GM12878 (cell line): ENCODE measurements at regions not wholly inside any gene's neighbourhood (a gene's known extent, or its start where the extent isn't known, plus 50 kb on each side); places are given as distances from the start of the nearest gene placed in this dataset.

Experiments used
- ATAC-seq: fragments of 200-7000 bp; cut with Tn5 transposase; 3 replicates; pipeline ENCODE4 v1.9.1; 2020; ENCODE audit warnings: mild to moderate bottlenecking, moderate library complexity
- BruUV-seq: library from RNA; stranded (reverse); fragments of 400-500 nt; replicated peaks from 2 replicates; lab custom pipeline; 2021; lab: Mats Ljungman, UMichigan
- CTCF ChIA-PET: fragments of 300-600 bp; sonication (Branson Sonifier 250); formaldehyde crosslinking; extraction: SDS; loops from one replicate; lab custom pipeline; 2021; ENCODE audit warnings: inconsistent platforms; lab: Yijun Ruan, JAX
- POLR2A ChIA-PET: fragments of 350-600 bp; formaldehyde crosslinking; extraction: SDS; loops from one replicate; lab custom pipeline; 2021; ENCODE audit warnings: inconsistent platforms; lab: Charles Lee
- RAD21 ChIA-PET: fragments of 300-600 bp; sonication (Branson Sonifier 250); formaldehyde crosslinking; loops from one replicate; lab custom pipeline; 2023; ENCODE audit warnings: antibody characterized with exemption; ENCODE audit not compliant: unreplicated experiment; lab: Charles Lee
- SMC1A ChIA-PET: fragments of 300-600 bp; sonication (Branson Sonifier 250); formaldehyde crosslinking; loops from one replicate; lab custom pipeline; 2023; ENCODE audit not compliant: unreplicated experiment, uncharacterized antibody; lab: Charles Lee
- DNase-seq: peaks from one replicate; pipeline ENCODE4 v3.0.0-alpha.2; 2011; ENCODE audit warnings: low read depth, low spot score
- FAIRE-seq: peaks from 3 replicates; lab custom pipeline; 2011; peaks lifted over from hg19 to GRCh38; lab: Jason Lieb, UNC
- H2AFZ ChIP-seq: 2 replicates; pipeline ENCODE4 v1.6.0; 2011; ENCODE audit warnings: low read depth, low read length, control low read depth; ENCODE audit not compliant: control insufficient read depth
- H3K27ac ChIP-seq: 2 replicates; pipeline ENCODE4 v1.5.1; 2011; ENCODE audit warnings: control low read depth; ENCODE audit not compliant: control insufficient read depth, insufficient read depth
- H3K27me3 ChIP-seq, 2 experiments: replicated peaks in 1 of 2; 2 replicates each; pipeline versions ENCODE4 v1.6.0 to v1.6.1; 2011; ENCODE audit warnings: low read length in 1 of 2; ENCODE audit not compliant: control insufficient read depth in 2 of 2, insufficient read depth in 2 of 2
- H3K36me3 ChIP-seq, 2 experiments: 2 replicates each; pipeline ENCODE4 v1.5.1; 2011; ENCODE audit warnings: low read length in 1 of 2; ENCODE audit not compliant: control insufficient read depth in 2 of 2, insufficient read depth in 2 of 2
- H3K4me1 ChIP-seq: 2 replicates; pipeline ENCODE4 v1.6.1; 2011; ENCODE audit warnings: mild to moderate bottlenecking, low read length, moderate library complexity, mixed read lengths; ENCODE audit not compliant: control insufficient read depth, insufficient read depth
- H3K4me2 ChIP-seq: 2 replicates; pipeline ENCODE4 v1.6.0; 2011; ENCODE audit warnings: control low read depth; ENCODE audit not compliant: control insufficient read depth, insufficient read depth
- H3K4me3 ChIP-seq: fragments of 200-600 bp; sonication (generic); 2 replicates; pipeline ENCODE4 v1.5.1; 2016
- H3K79me2 ChIP-seq: 2 replicates; pipeline ENCODE4 v1.6.0; 2011; ENCODE audit warnings: low read length; ENCODE audit not compliant: control insufficient read depth, insufficient read depth
- H3K9ac ChIP-seq: 2 replicates; pipeline ENCODE4 v1.8.0; 2011; ENCODE audit warnings: low read length, control low read depth, mixed read lengths; ENCODE audit not compliant: control insufficient read depth, insufficient read depth
- H3K9me3 ChIP-seq: replicated peaks from 3 replicates; pipeline ENCODE4 v1.5.1; 2011; ENCODE audit warnings: mild to moderate bottlenecking, low read length; ENCODE audit not compliant: control insufficient read depth, insufficient read depth
- H4K20me1 ChIP-seq: 2 replicates; pipeline ENCODE4 v1.6.0; 2011; ENCODE audit not compliant: control insufficient read depth, insufficient read depth
- CBX3 ChIP-seq: fragments of 200-600 bp; sonication (generic); IDR thresholded peaks from 2 replicates; pipeline ENCODE4 v1.6.1; 2016; ENCODE audit warnings: low read depth, borderline replicate concordance
- DPF2 ChIP-seq: fragments of 450-650 bp; IDR thresholded peaks from 2 replicates; pipeline ENCODE4 v1.6.1; 2017; ENCODE audit warnings: mild to moderate bottlenecking
- EGR1 ChIP-seq, 2 experiments: IDR thresholded peaks; 1 replicate in 1 of 2; 2 replicates in 1 of 2; pipeline ENCODE4 v1.6.1; 2011 to 2012; ENCODE audit warnings: low read depth in 2 of 2, low read length in 2 of 2, borderline replicate concordance in 1 of 2, mild to moderate bottlenecking in 1 of 2, moderate library complexity in 1 of 2
- EP300 ChIP-seq, 2 experiments: fragments of 150-350 bp in 1 of 2; IDR thresholded peaks; 2 replicates each; pipeline ENCODE4 v1.6.1; 2011 to 2012; ENCODE audit warnings: low read depth in 2 of 2, low read length in 2 of 2, borderline replicate concordance in 1 of 2, improper control_type of control experiment in 1 of 2, inconsistent platforms in 1 of 2; ENCODE audit not compliant: control insufficient read depth in 1 of 2
- FOXK2 ChIP-seq: fragments of 450-650 bp; IDR thresholded peaks from 2 replicates; pipeline ENCODE4 v1.6.1; 2017; ENCODE audit warnings: mild to moderate bottlenecking, moderate library complexity
- GATAD2B ChIP-seq: fragments of 450-650 bp; conservative IDR thresholded peaks from 2 replicates; pipeline ENCODE4 v1.6.1; 2017; ENCODE audit warnings: low read depth, mild to moderate bottlenecking, moderate library complexity
- HCFC1 ChIP-seq: fragments of 150-350 bp; IDR thresholded peaks from 2 replicates; pipeline ENCODE4 v1.6.1; 2014; ENCODE audit warnings: low read length
- HDAC2 ChIP-seq: fragments of 200-600 bp; sonication (generic); IDR thresholded peaks from 2 replicates; pipeline ENCODE4 v1.6.1; 2017
- HDAC6 ChIP-seq: fragments of 200-600 bp; sonication (generic); IDR thresholded peaks from one replicate; pipeline ENCODE4 v1.8.0; 2017; ENCODE audit warnings: antibody characterized with exemption; ENCODE audit not compliant: unreplicated experiment
- NFXL1 ChIP-seq: fragments of 450-650 bp; IDR thresholded peaks from 2 replicates; pipeline ENCODE4 v1.6.1; 2017; ENCODE audit warnings: antibody characterized with exemption, mild to moderate bottlenecking, borderline replicate concordance
- SMC3 ChIP-seq: IDR thresholded peaks from 2 replicates; pipeline ENCODE4 v1.6.1; 2011; ENCODE audit warnings: low read length, improper control_type of control experiment, borderline replicate concordance
- STAT1 ChIP-seq: fragments of 450-650 bp; conservative IDR thresholded peaks from 2 replicates; pipeline ENCODE4 v1.6.1; 2014; ENCODE audit warnings: antibody characterized with exemption, mild to moderate bottlenecking
- SUZ12 ChIP-seq: fragments of 200-600 bp; sonication (generic); IDR thresholded peaks from one replicate; pipeline ENCODE4 v1.6.1; 2018; ENCODE audit warnings: antibody characterized with exemption, mild to moderate bottlenecking; ENCODE audit not compliant: unreplicated experiment
- TCF7 ChIP-seq: IDR thresholded peaks from 2 replicates; pipeline ENCODE4 v1.6.1; 2014; ENCODE audit warnings: antibody characterized with exemption, borderline replicate concordance
- ZNF207 ChIP-seq: fragments of 450-650 bp; IDR thresholded peaks from 2 replicates; pipeline ENCODE4 v1.6.1; 2014; ENCODE audit warnings: antibody characterized with exemption, mild to moderate bottlenecking, borderline replicate concordance
- ZNF274 ChIP-seq: IDR thresholded peaks from one replicate; pipeline ENCODE4 v1.8.0; 2011; ENCODE audit not compliant: insufficient read length, insufficient read depth
- ZSCAN29 ChIP-seq: fragments of 450-650 bp; IDR thresholded peaks from 2 replicates; pipeline ENCODE4 v1.6.1; 2017; ENCODE audit warnings: mild to moderate bottlenecking, moderate library complexity
- WGBS: methylation state at CpG from one replicate; pipeline ENCODE4 v1.1.6; 2016; ENCODE audit warnings: low lambda C conversion rate; ENCODE audit not compliant: insufficient replicate concordance, insufficient coverage; ENCODE audit errors: missing lambda C conversion rate; 5-methylcytosine and 5-hydroxymethylcytosine counted together
- in situ Hi-C: fragments of 300-500 bp; cut with MboI; formaldehyde crosslinking; loops from 9 replicates; pipeline ENCODE4 v1.14.3; 2018; ENCODE audit warnings: mixed read lengths
- intact Hi-C: fragments of 100-400 bp; cut with micrococcal nuclease; formaldehyde crosslinking; loops from one replicate; pipeline ENCODE4 v1.14.2; 2022; ENCODE audit not compliant: unreplicated experiment
- TF ChIP-seq, protein P1 (sequence below): IDR thresholded peaks from 2 replicates; pipeline ENCODE4 v1.6.1; 2011; ENCODE audit warnings: low read depth, mild to moderate bottlenecking, low read length, moderate library complexity, borderline replicate concordance; ENCODE audit errors: extremely low read depth
- TF ChIP-seq, protein P2 (sequence below): fragments of 450-650 bp; formaldehyde crosslinking; IDR thresholded peaks from 2 replicates; pipeline ENCODE4 v1.4.0; 2022; ENCODE audit warnings: mild to moderate bottlenecking, moderate library complexity

- no peaks in the 10 kb centered on the region for H3K9me3 ChIP-seq
- RAD21 ChIA-PET: no interaction called here
- in situ Hi-C loops: no loop called here
- WGBS: 18% methylated on average over 4 of the region's 4 CpGs
- H3K79me2 ChIP-seq: no peaks in the 10 kb centered on the region
- intact Hi-C loops: no loop called here
- DNase-seq (no peak), ATAC-seq (no peak), FAIRE-seq (no peak)
- no peak overlapping the region for H2AFZ ChIP-seq
- H3K9ac ChIP-seq: no peak overlapping the region
- no peaks in the 10 kb centered on the region for H4K20me1 ChIP-seq
- no peaks in the 10 kb centered on the region for H3K36me3 ChIP-seq
- H3K4me2 ChIP-seq: no peak overlapping the region
- SMC1A ChIA-PET: no interaction called here
- no peak overlapping the region for H3K4me3 ChIP-seq
- no peaks in the 10 kb centered on the region for H3K4me1 ChIP-seq
- POLR2A ChIA-PET: no interaction called here
- no peaks in the 10 kb centered on the region for H3K27me3 ChIP-seq
- TF ChIP-seq DPF2: no peak
- no peak for TF ChIP-seq EGR1 (IDR thresholded peaks at IDR 0.05; ENCODE audit: borderline replicate concordance in 1 of 2, low read depth in 2 of 2, low read length in 2 of 2)
- TF ChIP-seq SUZ12: no peak
- TF ChIP-seq TCF7: no peak
- no peak for TF ChIP-seq CBX3
- TF ChIP-seq HCFC1: no peak
- TF ChIP-seq, protein P1, sequence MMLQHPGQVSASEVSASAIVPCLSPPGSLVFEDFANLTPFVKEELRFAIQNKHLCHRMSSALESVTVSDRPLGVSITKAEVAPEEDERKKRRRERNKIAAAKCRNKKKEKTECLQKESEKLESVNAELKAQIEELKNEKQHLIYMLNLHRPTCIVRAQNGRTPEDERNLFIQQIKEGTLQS: no peak
- no peak for TF ChIP-seq EP300 (IDR thresholded peaks at IDR 0.05; ENCODE audit: borderline replicate concordance in 1 of 2, control insufficient read depth in 1 of 2, low read depth in 2 of 2, low read length in 2 of 2)
- TF ChIP-seq ZNF207: no peak
- TF ChIP-seq NFXL1: no peak
- TF ChIP-seq, protein P2, sequence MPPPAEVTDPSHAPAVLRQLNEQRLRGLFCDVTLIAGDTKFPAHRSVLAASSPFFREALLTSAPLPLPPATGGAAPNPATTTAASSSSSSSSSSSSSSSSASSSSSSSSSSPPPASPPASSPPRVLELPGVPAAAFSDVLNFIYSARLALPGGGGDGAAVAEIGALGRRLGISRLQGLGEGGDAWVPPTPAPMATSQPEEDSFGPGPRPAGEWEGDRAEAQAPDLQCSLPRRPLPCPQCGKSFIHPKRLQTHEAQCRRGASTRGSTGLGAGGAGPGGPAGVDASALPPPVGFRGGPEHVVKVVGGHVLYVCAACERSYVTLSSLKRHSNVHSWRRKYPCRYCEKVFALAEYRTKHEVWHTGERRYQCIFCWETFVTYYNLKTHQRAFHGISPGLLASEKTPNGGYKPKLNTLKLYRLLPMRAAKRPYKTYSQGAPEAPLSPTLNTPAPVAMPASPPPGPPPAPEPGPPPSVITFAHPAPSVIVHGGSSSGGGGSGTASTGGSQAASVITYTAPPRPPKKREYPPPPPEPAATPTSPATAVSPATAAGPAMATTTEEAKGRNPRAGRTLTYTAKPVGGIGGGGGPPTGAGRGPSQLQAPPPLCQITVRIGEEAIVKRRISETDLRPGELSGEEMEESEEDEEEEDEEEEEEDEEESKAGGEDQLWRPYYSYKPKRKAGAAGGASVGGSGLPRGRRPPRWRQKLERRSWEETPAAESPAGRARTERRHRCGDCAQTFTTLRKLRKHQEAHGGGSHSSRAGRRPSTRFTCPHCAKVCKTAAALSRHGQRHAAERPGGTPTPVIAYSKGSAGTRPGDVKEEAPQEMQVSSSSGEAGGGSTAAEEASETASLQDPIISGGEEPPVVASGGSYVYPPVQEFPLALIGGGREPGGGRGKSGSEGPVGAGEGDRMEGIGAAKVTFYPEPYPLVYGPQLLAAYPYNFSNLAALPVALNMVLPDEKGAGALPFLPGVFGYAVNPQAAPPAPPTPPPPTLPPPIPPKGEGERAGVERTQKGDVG (CRISPR knock-in tag): no peak
- no peak for TF ChIP-seq ZSCAN29
- no peak for TF ChIP-seq SMC3
- no peak for TF ChIP-seq HDAC2
- no peak for TF ChIP-seq ZNF274
- TF ChIP-seq FOXK2: no peak
- no peak for TF ChIP-seq HDAC6
- no peak for TF ChIP-seq GATAD2B
- TF ChIP-seq STAT1: no peak
- no peak overlapping the region for H3K27ac ChIP-seq
- CTCF ChIA-PET: no interaction called here
- BruUV-seq: no TSS peak
Measured at GRCh38 chr13:34542321-34542720, 399.7 kb upstream of the NBEA start.
